ENCODE measurements at regions not wholly inside any gene's neighbourhood (a gene's known extent, or its start where the extent isn't known, plus 50 kb on each side); places are given as distances from the start of the nearest gene placed in this dataset.

DNA sequence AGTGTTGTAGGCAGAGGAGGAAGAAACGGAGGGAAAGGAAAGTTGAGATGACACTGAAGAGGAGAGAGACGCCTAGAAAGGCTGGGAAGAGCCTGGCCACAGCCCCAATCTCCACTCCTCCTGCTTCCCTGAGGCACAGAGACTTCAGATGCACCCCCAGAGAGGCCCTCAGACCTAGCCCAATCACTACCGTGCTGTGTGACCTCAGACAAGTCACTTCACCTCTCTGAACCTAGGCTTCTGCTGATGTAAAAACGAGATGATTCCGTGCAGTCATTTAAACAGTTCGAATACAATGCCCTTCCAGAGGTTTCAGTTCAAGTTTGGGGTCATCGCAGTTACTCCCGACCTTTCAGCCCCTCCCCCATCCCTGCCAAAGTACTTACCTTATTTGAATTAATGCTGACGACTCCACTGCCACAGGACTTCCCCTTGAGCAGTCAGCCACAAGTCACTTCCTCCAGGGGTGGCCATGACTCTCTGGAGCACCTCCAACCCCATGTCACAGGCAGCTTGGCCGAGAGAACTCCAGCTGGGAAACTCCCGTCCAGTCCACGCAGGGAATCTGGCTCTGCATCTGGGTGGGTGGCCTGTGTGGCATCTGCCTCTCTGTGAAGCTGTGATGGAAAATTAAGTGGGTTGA lies 105.2 kb upstream of the ID2 start:
- TF ChIP-seq, protein P1, sequence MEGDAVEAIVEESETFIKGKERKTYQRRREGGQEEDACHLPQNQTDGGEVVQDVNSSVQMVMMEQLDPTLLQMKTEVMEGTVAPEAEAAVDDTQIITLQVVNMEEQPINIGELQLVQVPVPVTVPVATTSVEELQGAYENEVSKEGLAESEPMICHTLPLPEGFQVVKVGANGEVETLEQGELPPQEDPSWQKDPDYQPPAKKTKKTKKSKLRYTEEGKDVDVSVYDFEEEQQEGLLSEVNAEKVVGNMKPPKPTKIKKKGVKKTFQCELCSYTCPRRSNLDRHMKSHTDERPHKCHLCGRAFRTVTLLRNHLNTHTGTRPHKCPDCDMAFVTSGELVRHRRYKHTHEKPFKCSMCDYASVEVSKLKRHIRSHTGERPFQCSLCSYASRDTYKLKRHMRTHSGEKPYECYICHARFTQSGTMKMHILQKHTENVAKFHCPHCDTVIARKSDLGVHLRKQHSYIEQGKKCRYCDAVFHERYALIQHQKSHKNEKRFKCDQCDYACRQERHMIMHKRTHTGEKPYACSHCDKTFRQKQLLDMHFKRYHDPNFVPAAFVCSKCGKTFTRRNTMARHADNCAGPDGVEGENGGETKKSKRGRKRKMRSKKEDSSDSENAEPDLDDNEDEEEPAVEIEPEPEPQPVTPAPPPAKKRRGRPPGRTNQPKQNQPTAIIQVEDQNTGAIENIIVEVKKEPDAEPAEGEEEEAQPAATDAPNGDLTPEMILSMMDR (IDR thresholded peaks at IDR 0.05), result no peak
- TF ChIP-seq POLR2A (IDR thresholded peaks at IDR 0.05), result no peak

Data from adrenal gland (tissue), 5 donors.